CD14-positive monocyte (primary cell): ENCODE measurements at regions not wholly inside any gene's neighbourhood (a gene's known extent, or its start where the extent isn't known, plus 50 kb on each side); places are given as distances from the start of the nearest gene placed in this dataset.

ENCODE experiments used
- DNase-seq, 3 donors: peaks; one replicate each; pipeline ENCODE4 v3.0.0-alpha.2; 2011 to 2022
- H2AFZ ChIP-seq: 2 replicates; pipeline ENCODE4 v1.6.0; 2012; ENCODE audit warnings: mild to moderate bottlenecking, low read depth, low read length, inconsistent platforms; ENCODE audit not compliant: insufficient read depth, poor library complexity, severe bottlenecking
- H3K27ac ChIP-seq, 2 donors: 1 replicate in 1 of 2; 2 replicates in 1 of 2; pipeline ENCODE4 v1.5.1; 2012 to 2013; ENCODE audit warnings: low read length in 2 of 2, control low read depth in 1 of 2, inconsistent platforms in 1 of 2, low read depth in 1 of 2, mild to moderate bottlenecking in 1 of 2
- H3K27me3 ChIP-seq, 2 donors: one replicate each; pipeline versions ENCODE4 v1.6.0 to v1.6.1; 2011 to 2013; ENCODE audit warnings: low read length in 2 of 2; ENCODE audit not compliant: control insufficient read depth in 2 of 2, insufficient read depth in 2 of 2
- H3K36me3 ChIP-seq, 2 donors: replicated peaks in 1 of 2; 1 replicate in 1 of 2; 2 replicates in 1 of 2; pipeline versions ENCODE4 v1.5.1 to v1.6.1; 2012 to 2013; ENCODE audit warnings: low read length in 2 of 2, control low read depth in 1 of 2, inconsistent platforms in 1 of 2, mild to moderate bottlenecking in 1 of 2; ENCODE audit not compliant: insufficient read depth in 2 of 2, control insufficient read depth in 1 of 2
- H3K4me1 ChIP-seq, 2 donors: 1 replicate in 1 of 2; 2 replicates in 1 of 2; pipeline versions ENCODE4 v1.5.1 to v1.6.1; 2012 to 2013; ENCODE audit warnings: low read length in 2 of 2, control low read depth in 1 of 2, inconsistent platforms in 1 of 2, mild to moderate bottlenecking in 1 of 2, moderate library complexity in 1 of 2; ENCODE audit not compliant: insufficient read depth in 2 of 2, control insufficient read depth in 1 of 2
- H3K4me2 ChIP-seq: replicated peaks from 2 replicates; pipeline ENCODE3; 2012; ENCODE audit warnings: low read length, moderate library complexity, mild to moderate bottlenecking; ENCODE audit not compliant: poor library complexity, severe bottlenecking; ENCODE audit errors: extremely low read depth
- H3K4me3 ChIP-seq, 3 experiments: fragments of 200-600 bp in 1 of 3; sonication (generic) in 1 of 3; replicated peaks in 1 of 3; 1 replicate in 2 of 3; 2 replicates in 1 of 3; pipeline ENCODE4 v1.5.1; 2011 to 2013; ENCODE audit warnings: low read length in 3 of 3, mild to moderate bottlenecking in 3 of 3, control low read depth in 2 of 3, low read depth in 2 of 3, inconsistent platforms in 1 of 3, moderate library complexity in 1 of 3
- H3K79me2 ChIP-seq: 2 replicates; pipeline ENCODE4 v1.6.0; 2012; ENCODE audit warnings: mild to moderate bottlenecking, control low read depth, inconsistent platforms, low read length, moderate library complexity; ENCODE audit not compliant: insufficient read depth
- H3K9ac ChIP-seq: 2 replicates; pipeline ENCODE4 v1.6.0; 2017; ENCODE audit warnings: low read length, mild to moderate bottlenecking; ENCODE audit not compliant: insufficient read depth, poor library complexity, severe bottlenecking
- H3K9me3 ChIP-seq, 2 donors: replicated peaks in 1 of 2; 1 replicate in 1 of 2; 2 replicates in 1 of 2; pipeline versions ENCODE4 v1.5.1 to v1.6.1; 2012 to 2013; ENCODE audit warnings: low read length in 2 of 2, control low read depth in 1 of 2; ENCODE audit not compliant: control insufficient read depth in 1 of 2, insufficient read depth in 1 of 2
- H4K20me1 ChIP-seq: 2 replicates; pipeline ENCODE4 v1.6.0; 2012; ENCODE audit warnings: mild to moderate bottlenecking, low read length, control low read depth, moderate library complexity; ENCODE audit not compliant: insufficient read depth
- H3K27ac Mint-ChIP-seq, 7 donors: one replicate each; pipeline ENCODE4 v1.8.0; 2020; ENCODE audit warnings: mild to moderate bottlenecking in 7 of 7, mixed read lengths in 7 of 7, moderate library complexity in 6 of 7, inconsistent platforms in 2 of 7
- H3K27me3 Mint-ChIP-seq, 3 donors: one replicate each; pipeline ENCODE4 v1.8.0; 2021 to 2022; ENCODE audit warnings: low read depth in 3 of 3, mild to moderate bottlenecking in 3 of 3, mixed read lengths in 3 of 3, moderate library complexity in 3 of 3, inconsistent platforms in 1 of 3
- H3K36me3 Mint-ChIP-seq, 2 donors: one replicate each; pipeline ENCODE4 v1.8.0; 2020; ENCODE audit warnings: mixed read lengths in 2 of 2, inconsistent platforms in 1 of 2, mild to moderate bottlenecking in 1 of 2
- H3K4me1 Mint-ChIP-seq: one replicate; pipeline ENCODE4 v1.8.0; 2020; ENCODE audit warnings: mild to moderate bottlenecking, mixed read lengths
- H3K4me3 Mint-ChIP-seq, 2 donors: one replicate each; pipeline ENCODE4 v1.8.0; 2020; ENCODE audit warnings: mild to moderate bottlenecking in 2 of 2, mixed read lengths in 2 of 2, moderate library complexity in 1 of 2
- H3K9me3 Mint-ChIP-seq, 7 donors: one replicate each; pipeline ENCODE4 v1.8.0; 2020 to 2022; ENCODE audit warnings: mixed read lengths in 7 of 7, mild to moderate bottlenecking in 6 of 7, moderate library complexity in 6 of 7, inconsistent platforms in 2 of 7
- CTCF ChIP-seq: fragments of 200-600 bp; IDR thresholded peaks from one replicate; pipeline ENCODE4 v1.8.0; 2022; ENCODE audit warnings: antibody characterized with exemption, mild to moderate bottlenecking
- WGBS: methylation state at CpG from one replicate; pipeline ENCODE4 v1.1.5; 2013; ENCODE audit warnings: missing lambda C conversion rate; ENCODE audit not compliant: insufficient coverage; 5-methylcytosine and 5-hydroxymethylcytosine counted together
- intact Hi-C, 2 donors: fragments of 100-400 bp; cut with micrococcal nuclease; formaldehyde crosslinking; loops; one replicate each; pipeline versions ENCODE4 v1.15.0 to v1.15.1; 2023

GRCh38 chr3:36210840-36211651 lies 169.3 kb upstream of the STAC start:
- Histone ChIP-seq H3K9me3 (no peaks in the 10 kb centered on the region), H3K4me2 (no peak overlapping the region), H3K27ac (no peak overlapping the region), H3K4me1 (no peaks in the 10 kb centered on the region), H3K4me3 (no peak overlapping the region), H3K27me3 (no peaks in the 10 kb centered on the region), H2AFZ (no peak overlapping the region), H3K36me3 (no peaks in the 10 kb centered on the region), H3K9ac (no peak overlapping the region), H4K20me1 (no peaks in the 10 kb centered on the region), H3K79me2 (no peaks in the 10 kb centered on the region)
- Mint-ChIP-seq H3K9me3 (peaks cover 0 to 2% (median 0%) of the 10 kb centered on the region in 7 donors), H3K27me3 (peaks cover 0 to 2% (median 0%) of the 10 kb centered on the region in 3 donors), H3K4me1 (no peaks in the 10 kb centered on the region), H3K27ac (no peak overlapping the region), H3K4me3 (no peak overlapping the region), H3K36me3 (no peaks in the 10 kb centered on the region)
- no CpG with 5 or more reads among the region's 3 CpGs for WGBS
- DNase-seq = no peak
- intact Hi-C loops = no loop called here
- TF ChIP-seq CTCF = no peak

DNA sequence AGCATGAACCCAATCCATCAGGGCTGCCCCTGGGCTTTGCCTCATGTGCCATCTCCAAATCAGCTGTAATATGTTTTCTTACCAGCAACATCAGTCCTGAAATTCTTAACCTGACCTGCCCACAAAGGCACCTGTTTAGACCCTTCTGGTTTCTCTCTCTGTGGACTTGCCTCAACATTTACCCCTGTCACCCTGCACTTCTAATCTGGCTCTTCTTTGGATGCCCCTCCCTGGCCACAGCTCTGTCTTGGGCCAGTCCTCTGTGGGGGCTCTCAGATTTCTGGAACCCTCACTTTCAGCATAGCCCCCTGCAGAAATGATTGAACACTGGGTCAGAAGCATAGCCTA lies 168.7 kb upstream of the STAC start:
- no peak overlapping the region for H3K4me2 ChIP-seq
- H3K36me3 ChIP-seq = no peaks in the 10 kb centered on the region
- no peaks in the 10 kb centered on the region for H3K79me2 ChIP-seq
- H3K4me3 ChIP-seq = no peak overlapping the region
- H3K36me3 Mint-ChIP-seq = no peaks in the 10 kb centered on the region
- H3K27ac Mint-ChIP-seq = no peak overlapping the region
- TF ChIP-seq CTCF = no peak
- H3K27ac ChIP-seq = no peak overlapping the region
- H3K27me3 Mint-ChIP-seq = peaks cover 0 to 2% (median 0%) of the 10 kb centered on the region in 3 donors
- no peaks in the 10 kb centered on the region for H3K9me3 ChIP-seq
- intact Hi-C loops = no loop called here
- no peaks in the 10 kb centered on the region for H4K20me1 ChIP-seq
- no peaks in the 10 kb centered on the region for H3K4me1 Mint-ChIP-seq
- no peaks in the 10 kb centered on the region for H3K27me3 ChIP-seq
- H3K9me3 Mint-ChIP-seq = peaks cover 0 to 2% (median 0%) of the 10 kb centered on the region in 7 donors
- H2AFZ ChIP-seq = no peak overlapping the region
- H3K4me3 Mint-ChIP-seq = no peak overlapping the region
- no peak overlapping the region for H3K9ac ChIP-seq
- no peaks in the 10 kb centered on the region for H3K4me1 ChIP-seq
- DNase-seq = no peak
